ENCODE measurements at regions not wholly inside any gene's neighbourhood (a gene's known extent, or its start where the extent isn't known, plus 50 kb on each side); places are given as distances from the start of the nearest gene placed in this dataset.

DNA sequence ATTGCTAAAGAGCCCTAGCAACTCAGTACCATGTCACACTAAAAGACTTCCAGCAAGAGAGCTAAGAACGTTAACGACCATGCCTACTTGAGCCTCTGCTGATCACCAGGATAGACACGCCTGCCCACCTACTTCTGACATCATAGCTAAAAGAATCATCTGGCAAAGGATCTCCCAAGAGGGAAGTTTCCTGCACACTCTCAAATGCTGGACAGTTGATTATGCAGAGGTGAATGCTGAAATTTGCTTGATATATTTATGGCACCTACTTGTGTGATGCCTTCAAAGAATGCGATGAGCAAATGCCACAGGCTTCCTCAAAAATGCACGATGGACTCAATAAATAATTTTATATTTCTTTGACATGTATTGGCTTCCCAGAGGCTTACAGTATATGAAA is 113.6 kb downstream of the GALC start:
- DNase-seq (ENCODE audit: low spot score) = no peak

DNA sequence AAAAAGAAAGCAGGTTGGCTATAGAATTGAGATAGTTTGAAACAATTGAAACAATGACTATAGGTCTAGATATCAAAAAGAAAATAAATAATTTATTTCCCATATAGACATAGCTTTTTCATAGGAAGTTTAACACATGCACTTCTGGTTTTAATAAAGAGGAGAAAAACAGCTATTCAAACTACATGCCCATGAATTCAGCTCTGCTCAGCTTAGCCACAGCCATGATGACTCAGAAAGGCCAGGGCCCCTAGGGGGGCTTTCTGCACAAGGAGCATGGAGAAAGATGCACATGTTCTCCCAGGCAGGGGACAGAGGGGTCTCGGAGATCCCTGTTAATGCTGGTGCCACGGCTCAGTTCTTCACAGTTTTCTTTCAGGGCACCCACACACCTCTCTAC is 114.0 kb downstream of the GALC start:
- no peak for DNase-seq (ENCODE audit: low spot score)

DNA sequence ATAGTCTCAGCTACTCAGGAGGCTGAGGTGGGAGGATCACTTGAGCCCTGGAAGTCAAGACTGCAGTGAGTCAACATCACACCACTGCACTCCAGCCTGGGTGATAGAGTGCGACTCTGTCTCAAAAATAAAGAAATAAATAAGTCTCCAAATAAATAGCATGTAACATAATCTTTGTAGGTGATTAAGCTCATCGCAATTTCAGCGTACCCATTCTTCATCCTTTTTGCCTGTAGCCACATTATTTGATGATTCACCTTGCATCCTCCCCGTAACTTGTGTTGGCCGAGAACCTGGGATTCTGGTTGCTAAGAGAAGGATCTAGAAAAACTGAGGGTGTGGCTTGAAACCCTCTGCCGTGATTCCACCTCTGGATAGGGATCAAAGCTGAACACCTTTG is 115.1 kb downstream of the GALC start:
- no peak for DNase-seq (ENCODE audit: low spot score)

DNA sequence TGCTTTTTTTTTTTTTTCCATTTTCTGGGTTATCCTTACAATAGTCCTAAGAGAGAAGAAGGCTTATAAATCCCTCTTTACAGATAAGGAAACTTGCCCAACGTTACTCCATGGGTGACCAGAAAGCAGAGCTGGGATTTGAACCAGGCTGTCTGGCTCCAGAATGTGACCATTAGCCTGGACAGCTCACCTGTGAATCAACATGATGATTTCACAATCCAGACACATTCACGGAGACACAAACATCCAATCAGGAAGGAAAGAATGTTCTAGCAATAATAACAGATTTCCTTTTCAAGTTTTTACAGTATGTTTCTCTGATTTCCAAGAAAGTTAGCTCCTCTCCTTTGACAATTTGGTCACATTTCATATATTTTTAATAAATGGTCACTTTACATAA is 118.3 kb downstream of the GALC start:
- no peak for DNase-seq (ENCODE audit: low spot score)

DNA sequence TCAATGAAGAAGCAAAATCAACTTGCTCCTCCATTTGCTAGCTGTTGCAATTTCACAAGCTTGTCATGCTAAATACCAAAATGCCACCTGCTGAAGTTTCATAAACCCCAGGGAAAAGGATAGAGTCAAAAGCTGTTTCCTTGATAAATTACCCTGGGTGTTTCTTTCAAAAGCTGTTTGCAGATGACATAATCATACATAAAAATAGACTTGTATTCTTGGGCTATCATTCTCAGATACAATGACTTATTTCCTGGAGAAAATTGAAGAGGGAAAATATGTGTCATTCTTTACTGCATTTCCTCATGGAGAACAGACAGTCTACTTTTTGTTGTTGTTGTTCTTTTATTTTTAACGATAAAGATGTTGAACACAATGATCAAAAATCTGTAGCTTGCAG is 119.2 kb downstream of the GALC start:
- no peak for DNase-seq (ENCODE audit: low spot score)

DNA sequence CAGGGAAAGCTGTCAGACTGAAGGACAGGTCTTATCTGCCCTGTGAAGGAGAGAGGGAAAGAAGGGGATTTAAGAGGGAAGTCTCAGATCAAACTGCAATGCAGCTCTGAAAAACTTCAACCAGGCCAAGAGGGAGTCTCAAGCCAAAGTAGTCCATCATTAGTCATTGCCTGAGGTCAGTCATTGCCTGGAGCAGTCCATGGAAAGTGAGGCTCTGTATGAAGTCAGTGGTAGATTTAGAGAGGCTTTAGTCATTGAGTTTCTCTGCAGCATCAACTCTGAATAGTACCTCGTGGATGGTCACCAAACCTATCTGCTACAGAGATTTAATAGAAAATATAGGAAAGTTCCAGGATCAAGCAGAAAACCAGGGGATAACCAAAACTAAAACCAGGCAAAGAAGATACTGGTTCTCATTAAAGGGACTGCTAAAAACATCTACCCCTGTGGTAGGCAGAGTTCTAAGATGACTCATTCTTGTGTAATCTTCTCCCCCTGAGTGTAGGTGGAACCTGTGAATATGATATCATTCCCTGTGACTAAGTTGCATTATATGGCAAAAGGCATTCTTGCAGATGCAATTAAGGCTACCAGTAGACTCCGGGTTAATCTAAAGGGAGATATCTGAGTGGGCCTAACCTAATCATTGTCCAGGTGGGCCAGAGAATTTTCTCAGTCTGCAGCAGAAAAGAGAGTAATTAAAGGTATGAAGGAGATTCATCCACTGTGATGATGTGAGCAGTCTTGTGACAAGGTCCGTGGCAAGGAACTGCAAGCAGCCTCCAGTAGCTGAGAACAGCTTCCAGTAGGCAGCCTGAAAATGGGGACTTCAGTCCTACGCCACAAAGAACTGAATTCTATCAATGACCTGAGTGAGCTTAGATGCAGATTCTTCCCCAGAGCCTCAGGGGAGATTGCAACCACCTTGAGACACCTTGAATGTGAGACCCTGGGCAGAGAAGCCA is 123.1 kb downstream of the GALC start:
- no peak for DNase-seq (ENCODE audit: low spot score)

DNA sequence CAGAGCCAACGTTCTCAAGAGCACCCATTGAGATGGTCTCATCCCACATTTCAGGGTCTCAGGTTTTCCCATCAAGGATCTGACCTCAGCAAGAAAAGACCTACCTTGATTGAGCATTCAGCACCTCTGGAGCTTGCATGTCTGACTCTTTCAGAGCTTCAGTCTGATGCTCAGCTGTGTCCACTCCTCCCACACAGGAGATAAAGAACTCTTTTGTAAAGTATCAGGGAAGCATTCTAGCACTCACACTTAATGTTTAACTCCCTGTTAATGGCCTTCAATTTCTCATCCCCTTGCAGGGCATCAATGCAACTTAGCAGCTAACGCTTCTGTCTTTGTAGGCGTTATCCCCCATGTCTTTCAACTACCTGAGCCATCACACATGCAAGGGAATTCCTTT is 124.1 kb downstream of the GALC start:
- no peak for DNase-seq (ENCODE audit: low spot score)

DNA sequence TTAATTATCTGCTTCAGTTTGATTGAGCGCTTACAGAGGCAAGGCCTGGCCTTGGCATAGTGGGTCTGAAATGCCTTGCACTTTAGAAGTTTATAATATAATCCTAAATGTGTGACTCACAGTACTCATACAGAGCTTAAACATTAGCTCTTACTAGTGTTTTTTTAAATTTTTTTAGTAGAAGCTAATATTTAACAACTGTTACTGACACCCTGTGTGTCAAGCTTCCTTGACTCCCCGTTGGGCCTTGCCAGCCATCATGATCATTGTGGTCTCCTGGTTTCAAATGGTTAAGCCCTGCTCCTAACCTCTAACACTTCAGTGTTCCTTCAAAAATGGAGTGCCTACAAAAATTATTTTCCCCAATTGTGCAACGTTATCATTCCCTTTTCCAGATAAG is 126.9 kb downstream of the GALC start:
- no peak for DNase-seq (ENCODE audit: low spot score)

DNA sequence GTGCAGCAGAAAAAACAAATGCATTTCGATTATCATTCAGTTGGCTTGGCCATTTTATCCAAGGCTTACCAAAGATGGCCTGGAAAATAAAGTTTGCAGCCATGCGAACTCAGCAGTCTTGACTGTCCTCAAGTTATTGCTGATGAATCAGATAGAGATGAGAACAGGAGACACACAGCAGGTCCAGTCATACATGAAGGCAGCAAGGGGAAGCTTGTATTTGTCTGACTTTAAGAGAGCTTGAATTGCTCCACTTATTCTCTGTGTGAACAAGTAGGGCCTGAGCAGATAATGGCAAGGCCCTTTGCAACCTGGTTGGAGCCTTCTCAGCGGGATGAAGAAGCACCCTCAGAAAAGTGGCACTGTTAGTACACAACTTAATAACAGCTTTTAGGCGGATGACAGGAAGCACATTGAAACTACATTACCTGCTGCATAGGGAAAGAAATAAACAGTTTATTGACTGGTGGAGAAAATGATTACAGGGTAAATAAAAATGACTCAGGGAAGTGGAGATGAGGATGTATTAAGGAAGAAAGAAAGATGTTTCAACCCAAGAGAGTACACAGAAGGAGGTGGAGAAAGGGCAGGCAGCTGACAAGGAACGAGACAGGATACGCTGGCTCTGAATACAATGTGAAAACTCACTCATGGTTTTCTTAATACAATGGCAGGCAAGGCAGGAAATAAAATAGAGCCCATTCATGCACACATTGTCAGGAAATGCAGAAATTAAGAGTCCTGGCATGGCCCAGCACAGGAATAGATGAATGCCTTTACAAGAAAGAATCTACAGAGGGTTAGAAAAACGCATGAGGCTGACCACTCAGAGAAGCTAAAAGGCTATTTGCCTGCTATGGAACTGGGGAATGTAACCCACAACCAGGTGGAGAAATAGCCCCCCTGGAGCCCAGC is 128.4 kb downstream of the GALC start:
- DNase-seq (ENCODE audit: low spot score) = no peak

DNA sequence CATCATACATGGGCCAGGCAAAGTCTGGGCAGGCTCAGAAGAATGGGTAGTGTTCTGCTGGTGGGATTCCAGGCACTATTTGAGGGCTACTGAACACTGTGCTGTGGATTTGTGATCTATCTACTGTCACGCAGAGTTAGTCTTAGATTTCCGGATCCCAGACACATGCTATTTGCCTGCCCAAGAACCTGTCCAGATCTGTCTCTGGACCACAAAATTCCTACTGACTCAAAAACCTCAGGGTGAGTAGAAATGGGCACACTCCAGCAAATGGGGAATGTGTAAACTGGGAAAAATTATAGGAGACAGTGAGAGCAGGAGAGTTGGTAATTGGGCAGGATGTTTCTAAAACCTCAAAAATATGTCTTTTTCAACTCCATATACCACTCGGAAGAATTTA is 129.9 kb downstream of the GALC start:
- DNase-seq (ENCODE audit: low spot score) = no peak

DNA sequence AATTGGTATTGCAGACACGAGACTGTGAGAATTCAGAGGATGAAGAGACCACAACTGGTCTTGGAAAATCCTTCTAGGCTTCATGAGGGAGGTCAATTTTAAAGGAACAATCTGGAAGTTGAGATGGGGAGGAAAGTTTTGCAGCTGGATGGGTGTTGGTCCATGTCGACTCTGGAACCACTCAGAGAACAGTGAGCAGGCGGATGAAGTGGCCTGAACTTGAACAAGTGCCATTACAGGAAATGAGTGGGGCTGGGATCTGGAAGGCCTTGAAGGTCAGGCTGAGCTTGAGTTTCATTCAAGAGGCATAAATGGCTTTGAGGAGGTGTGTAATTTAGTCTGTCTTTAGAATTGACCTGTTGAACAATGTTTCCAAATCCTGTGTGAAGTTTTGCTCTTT is 140.9 kb downstream of the GALC start:
- no peak for DNase-seq (ENCODE audit: low spot score)

DNA sequence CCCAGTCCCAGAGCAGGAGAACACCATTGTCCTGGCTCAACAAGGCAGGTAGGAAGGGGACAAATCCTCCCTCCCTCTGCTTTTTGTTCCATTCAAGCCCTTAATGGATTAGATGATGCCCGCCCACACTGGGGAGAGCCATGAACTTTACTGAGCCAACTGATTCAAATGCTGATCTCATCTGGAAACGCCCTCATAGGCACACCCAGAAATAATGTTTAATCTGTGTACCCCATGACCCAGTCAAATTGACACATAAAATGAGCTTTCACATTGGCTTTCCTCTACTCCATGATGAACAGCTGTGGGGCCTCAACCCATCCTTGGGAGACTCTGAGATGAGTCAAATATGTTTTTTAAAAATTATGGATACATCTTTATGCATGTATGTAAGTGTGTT is 141.8 kb downstream of the GALC start:
- DNase-seq (ENCODE audit: low spot score) = no peak

DNA sequence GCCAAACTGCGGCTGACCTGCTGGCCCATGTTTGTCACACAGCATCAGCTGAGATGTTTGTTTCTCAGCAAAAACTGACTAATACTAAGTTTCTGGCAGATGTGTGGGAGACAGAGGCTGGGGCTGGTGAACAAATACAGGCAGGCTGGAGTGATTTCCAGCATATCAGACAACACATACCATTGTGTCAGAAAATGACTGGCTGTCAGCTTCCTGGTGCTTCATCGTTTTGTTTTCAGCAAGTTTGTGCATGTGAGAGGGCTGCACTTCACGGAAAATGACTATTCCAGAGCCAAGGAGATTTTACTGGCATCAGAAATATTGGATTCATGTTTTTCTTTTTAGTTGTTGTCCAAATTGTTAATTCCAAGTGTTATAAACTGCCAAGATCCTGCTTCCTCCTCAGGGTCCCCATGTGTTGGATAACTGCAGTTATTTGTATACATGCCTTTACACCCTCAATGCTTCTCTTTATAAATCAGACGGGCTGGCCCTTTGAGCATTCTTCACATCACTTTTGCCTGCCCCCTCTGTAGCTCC is 145.7 kb downstream of the GALC start:
- no peak for DNase-seq (ENCODE audit: low spot score)

DNA sequence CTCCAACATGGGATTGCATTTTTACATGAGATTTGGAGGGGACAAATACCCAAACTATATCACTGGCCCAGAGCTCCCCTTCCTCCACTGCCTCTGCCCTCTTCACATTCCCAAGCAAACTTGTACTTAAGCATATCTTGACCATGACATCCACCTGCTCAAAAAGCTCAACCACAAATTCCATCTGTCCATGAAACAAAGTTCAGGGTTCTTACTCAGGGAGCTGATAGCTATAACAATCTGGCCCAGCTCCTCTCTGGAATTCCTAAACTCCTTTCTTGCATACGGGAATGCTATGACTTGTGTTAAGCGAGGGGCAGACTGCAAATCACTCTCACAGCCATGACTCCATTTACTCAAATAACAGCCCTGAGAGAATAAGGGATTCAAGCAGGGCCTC is 152.1 kb downstream of the GALC start:
- DNase-seq (ENCODE audit: low spot score) = no peak

DNA sequence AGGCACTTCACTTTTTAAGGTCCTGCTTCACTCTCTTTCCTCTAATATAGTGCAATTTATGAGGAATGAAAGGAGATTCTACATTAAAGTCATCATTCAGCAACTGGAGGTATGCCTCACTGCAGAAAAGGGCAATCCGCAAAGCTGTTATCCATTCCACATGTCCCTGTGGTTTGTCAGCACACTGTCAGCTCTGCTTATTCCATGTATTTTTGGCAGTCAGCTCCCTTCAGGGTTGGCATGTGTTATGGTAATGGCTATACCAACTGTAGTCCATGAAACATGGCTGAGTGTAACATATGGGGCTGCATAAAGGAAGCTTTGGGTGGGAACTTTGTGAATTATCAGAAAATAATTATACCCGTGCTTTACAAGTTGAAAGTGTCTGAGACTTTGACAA is 154.1 kb downstream of the GALC start:
- DNase-seq (ENCODE audit: low spot score) = no peak

DNA sequence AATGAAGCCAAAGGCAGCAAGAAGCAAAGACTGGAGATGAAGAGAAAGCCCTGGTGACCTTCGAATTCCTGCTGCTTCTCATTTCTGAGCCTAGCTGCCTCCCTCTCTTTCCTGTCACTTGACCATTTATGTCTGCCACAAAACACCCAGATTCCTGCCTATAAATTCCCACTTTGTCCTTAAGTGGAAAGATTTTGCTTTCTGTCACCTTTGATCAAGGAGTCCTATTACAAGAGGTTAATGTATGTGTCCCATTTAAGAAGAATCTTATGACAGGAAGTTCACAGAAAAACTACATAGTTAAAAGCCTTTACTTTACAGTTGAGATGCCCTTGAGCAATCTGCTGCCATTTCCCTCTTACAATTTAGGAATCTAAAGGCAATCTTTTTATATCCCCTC is 155.7 kb downstream of the GALC start:
- no peak for DNase-seq (ENCODE audit: low spot score)

DNA sequence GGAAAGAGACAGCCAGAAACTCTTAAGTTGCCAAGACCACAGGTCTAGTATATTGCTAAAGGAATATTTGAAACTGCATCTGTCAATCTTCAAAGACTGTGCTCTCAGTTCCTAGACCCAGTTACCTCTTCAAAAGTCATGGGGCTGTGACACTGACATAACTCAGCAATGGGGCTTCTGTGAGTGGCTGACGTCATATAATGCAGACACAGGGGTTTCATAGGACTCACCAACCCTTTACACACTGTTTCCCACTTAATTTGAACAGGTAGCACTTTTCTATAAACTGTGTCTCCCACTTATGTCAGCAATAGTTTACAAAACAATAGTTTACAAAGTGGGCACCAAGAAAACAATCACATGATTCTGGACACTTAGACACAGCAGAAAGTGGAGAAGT is 158.4 kb downstream of the GALC start:
- no peak for DNase-seq (ENCODE audit: low spot score)

DNA sequence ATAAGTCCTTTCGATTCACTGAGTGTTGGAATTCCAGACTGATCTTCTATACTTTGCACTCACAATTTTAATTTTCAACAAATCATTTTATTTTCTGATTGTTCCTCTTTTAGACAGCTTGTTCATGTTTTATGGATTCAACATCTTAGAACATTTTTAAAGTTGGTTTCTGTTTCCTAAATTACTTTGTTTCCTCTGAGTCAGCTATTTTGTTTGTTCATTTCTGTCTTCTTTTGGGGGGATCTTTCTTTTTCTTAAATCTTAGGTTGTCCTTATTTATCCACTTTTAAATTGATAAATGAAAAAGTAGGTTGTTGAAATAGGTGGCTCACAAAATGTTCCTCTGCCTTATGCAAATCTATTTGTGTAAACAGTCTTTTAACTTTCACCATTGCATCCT is 160.0 kb downstream of the GALC start:
- no peak for DNase-seq (ENCODE audit: low spot score)

DNA sequence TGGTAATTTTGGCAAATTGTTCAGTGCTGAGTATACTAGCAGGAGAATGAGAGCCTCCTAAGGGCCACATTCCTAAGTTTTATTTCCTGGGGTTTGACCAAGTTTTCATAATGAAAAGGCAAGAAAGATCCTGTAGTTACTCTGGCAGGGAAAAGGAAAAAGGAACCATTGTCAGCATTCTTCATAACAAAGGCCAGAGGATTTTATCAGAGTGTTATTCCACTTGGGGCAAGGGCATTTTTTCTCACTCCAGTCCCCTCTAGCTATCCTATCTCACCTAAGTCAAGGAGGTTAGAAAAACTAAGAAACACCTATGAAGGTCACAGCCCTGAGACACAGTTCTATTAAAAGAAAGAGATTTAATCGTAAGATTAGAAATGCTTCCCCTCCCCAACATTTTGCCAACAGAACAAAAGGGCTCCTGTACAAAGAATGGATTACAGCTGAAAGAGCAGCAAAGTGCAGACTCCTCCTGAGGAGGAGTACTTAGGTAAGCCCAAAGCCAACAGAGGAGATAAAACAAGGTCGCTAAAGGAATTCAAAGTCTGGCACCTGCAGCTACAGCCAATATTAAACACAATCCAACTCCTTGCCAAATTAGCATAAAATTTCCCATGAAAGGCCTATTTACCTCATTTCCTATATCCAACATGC is 162.4 kb downstream of the GALC start:
- no peak for DNase-seq (ENCODE audit: low spot score)

DNA sequence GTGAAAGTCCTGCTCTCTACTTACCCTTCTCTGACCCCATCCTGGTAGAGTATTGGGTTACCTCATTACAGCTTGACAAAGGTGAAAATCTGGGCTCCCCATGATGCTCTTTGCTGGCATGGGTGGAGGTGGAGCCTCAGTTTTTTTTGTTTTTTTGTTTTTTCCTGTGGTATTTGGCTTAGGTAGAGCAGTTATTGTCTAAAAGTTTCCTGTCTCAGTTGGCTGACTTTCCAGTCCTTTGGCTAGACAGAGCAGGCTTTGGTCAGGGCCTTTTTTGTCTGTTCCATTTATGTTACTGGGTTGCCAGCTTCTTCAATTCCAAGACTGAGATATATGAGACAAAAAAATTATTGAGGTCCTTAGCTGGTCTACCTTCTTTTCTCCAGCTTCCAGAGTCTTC is 163.4 kb downstream of the GALC start:
- no peak for DNase-seq (ENCODE audit: low spot score)

DNA sequence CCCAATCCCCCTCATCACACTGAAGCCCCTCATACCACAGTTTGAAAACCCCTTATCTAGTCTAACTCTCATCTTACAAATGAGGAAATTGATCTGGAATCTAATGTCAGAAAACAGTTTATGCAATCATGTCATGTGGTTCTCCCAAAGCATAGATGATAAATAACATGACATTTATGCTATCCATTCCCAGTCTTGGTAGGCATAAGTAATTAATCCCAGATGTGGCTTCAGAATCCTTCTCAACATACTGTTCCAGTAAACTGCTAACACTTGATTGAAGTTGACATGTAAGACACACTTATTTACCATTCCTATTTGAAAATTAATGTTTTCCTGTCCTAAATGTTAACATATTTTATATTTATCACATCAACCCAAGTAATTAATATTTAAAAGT is 168.7 kb downstream of the GALC start:
- DNase-seq (ENCODE audit: low spot score) = no peak

DNA sequence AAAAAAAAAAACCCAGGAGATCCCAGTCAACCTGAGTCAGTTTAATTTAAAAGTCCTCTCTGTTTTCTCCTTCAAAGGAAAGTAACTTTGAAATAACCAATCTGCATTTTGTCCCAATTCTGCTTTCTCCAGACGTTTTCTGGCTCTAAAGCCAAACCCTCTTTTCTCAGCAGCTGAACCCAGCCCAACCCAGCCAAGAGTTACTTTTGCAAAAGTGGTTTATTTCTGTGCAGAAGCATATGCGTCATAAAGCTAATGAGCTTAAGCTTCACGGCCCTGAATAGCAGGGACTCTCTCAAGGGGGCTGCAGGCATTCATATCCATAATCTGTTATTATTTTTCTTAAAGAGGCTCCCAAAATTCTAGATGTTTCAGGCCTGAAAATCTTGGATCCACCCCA is 176.6 kb downstream of the GALC start:
- no peak for DNase-seq (ENCODE audit: low spot score)
